ENCODE measurements at regions not wholly inside any gene's neighbourhood (a gene's known extent, or its start where the extent isn't known, plus 50 kb on each side); places are given as distances from the start of the nearest gene placed in this dataset.
"Not testable (repeated sequence)": the region's sequence is repeated elsewhere in the genome, so short reads cannot be mapped to it uniquely, and the experiment has no call there.

GRCh38 chr7:65269150-65269856 is 104.4 kb upstream of the ZNF92 start:
- DNase-seq (ENCODE audit: extremely low read depth, low read depth), result no peak
- TF ChIP-seq, protein P1, sequence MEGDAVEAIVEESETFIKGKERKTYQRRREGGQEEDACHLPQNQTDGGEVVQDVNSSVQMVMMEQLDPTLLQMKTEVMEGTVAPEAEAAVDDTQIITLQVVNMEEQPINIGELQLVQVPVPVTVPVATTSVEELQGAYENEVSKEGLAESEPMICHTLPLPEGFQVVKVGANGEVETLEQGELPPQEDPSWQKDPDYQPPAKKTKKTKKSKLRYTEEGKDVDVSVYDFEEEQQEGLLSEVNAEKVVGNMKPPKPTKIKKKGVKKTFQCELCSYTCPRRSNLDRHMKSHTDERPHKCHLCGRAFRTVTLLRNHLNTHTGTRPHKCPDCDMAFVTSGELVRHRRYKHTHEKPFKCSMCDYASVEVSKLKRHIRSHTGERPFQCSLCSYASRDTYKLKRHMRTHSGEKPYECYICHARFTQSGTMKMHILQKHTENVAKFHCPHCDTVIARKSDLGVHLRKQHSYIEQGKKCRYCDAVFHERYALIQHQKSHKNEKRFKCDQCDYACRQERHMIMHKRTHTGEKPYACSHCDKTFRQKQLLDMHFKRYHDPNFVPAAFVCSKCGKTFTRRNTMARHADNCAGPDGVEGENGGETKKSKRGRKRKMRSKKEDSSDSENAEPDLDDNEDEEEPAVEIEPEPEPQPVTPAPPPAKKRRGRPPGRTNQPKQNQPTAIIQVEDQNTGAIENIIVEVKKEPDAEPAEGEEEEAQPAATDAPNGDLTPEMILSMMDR (IDR thresholded peaks at IDR 0.05; ENCODE audit: low read depth, low read length), result no peak

DNA sequence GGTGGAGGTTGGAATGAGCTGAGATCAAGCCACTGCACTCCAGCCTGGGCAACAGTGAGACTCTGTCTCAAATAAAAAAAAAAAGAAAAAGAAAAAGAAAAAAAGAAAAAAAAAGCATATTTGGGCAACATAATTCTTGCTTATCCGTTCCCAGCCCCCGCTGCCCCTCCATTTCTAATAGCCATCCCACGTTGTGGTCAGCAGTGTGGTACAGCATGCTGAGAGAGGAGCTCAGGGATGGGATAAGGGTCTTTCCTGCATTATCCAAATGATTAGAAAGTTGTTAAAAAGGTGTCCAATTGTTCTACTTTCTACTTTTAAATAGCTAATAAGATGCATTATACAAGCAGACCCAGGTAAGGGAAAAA is 104.9 kb upstream of the ZNF92 start:
- TF ChIP-seq, protein P1 (IDR thresholded peaks at IDR 0.05; ENCODE audit: low read depth, low read length), result no peak
- no peak for DNase-seq (ENCODE audit: extremely low read depth, low read depth)

GRCh38 chr7:65265933-65266519 is 107.6 kb upstream of the ZNF92 start:
- TF ChIP-seq, protein P1 (IDR thresholded peaks at IDR 0.05; ENCODE audit: low read depth, low read length), result no peak
- DNase-seq (ENCODE audit: extremely low read depth, low read depth), result no peak

DNA sequence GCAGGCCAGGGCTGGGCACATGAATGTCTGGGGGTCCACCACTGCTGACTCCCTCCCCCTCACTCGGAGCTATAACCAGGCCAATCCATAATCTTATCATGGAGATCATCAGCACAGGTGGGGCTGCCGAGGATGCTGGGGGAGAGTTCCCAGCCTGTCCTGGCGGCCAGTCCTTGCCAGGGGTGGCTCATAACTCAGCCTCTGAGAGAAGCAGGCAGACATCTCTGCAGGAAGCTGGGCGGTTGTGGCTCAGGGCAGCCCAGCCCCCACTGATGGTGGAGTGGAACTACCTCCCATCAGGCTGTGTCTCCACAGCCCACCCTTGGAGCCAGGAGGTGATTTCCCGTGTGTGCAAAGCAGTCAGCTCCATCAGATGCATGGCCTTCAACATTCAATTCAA is 109.4 kb upstream of the ZNF92 start:
- DNase-seq (ENCODE audit: extremely low read depth, low read depth), result no peak
- TF ChIP-seq, protein P1 (IDR thresholded peaks at IDR 0.05; ENCODE audit: low read depth, low read length), result no peak

DNA sequence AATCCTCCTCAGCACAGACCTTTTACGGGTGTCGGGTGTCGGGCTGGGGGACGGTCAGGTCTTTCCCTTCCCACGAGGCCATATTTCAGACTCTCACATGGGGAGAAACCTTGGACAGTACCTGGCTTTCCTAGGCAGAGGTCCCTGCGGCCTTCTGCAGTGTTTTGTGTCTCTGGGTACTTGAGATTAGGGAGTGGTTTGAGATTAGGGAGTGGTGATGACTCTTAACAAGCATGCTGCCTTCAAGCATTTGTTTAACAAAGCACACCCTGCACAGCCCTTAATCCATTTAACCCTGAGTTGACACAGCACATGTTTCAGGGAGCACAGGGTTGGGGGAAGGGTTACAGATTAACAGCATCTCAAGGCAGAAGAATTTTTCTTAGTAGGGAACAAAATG is 113.0 kb upstream of the ZNF92 start:
- not testable (repeated sequence) for DNase-seq (ENCODE audit: extremely low read depth, low read depth)

DNA sequence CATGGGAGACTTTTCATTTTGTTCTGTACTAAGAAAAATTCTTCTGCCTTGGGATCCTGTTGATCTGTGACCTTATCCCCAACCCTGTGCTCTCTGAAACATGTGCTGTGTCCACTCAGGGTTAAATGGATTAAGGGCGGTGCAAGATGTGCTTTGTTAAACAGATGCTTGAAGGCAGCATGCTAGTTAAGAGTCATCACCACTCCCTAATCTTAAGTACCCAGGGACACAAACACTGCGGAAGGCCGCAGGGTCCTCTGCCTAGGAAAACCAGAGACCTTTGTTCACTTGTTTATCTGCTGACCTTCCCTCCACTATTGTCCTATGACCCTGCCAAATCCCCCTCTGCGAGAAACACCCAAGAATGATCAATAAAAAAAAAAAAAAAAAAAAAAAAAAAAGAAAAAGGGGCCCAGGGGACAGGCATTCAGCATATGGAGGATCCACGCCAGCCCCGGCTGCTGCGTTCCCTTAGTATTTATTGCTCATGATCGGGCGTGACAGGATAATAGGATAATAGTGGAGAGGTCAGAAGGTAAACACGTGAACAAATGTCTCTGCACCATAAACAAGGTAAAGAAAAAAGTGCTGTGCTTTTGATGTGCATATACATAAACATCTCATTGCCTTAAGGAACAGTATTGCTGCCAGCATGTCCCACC is 113.7 kb upstream of the ZNF92 start:
- not testable (repeated sequence) for DNase-seq (ENCODE audit: extremely low read depth, low read depth)

DNA sequence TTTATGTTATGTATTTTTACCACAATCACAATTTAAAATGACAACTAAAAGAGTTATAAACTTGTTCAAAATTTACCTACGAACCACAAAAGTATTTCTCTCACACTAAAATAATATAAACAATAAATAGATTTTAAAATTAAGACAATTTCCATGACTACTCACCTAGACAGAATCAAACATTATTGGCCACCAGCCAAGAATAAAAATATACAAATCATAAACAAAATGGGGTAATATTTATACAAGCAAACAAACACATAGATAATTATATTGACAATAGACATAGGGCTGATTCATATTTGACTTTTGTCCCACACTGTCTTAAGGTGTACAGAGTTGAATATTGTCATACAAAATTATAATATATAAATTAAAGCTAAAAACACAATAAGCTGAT is 119.6 kb upstream of the ZNF92 start:
- DNase-seq (ENCODE audit: extremely low read depth, low read depth), result no peak
- TF ChIP-seq, protein P1 (IDR thresholded peaks at IDR 0.05; ENCODE audit: low read depth, low read length), result no peak

GRCh38 chr7:65251851-65252620 is 121.6 kb upstream of the ZNF92 start:
- TF ChIP-seq, protein P1 (IDR thresholded peaks at IDR 0.05; ENCODE audit: low read depth, low read length), result no peak
- no peak for DNase-seq (ENCODE audit: extremely low read depth, low read depth)

Data from AG09319 (cell line).